NCI-H82 (cell line): ENCODE measurements at regions not wholly inside any gene's neighbourhood (a gene's known extent, or its start where the extent isn't known, plus 50 kb on each side); places are given as distances from the start of the nearest gene placed in this dataset.

ENCODE experiments used
- DNase-seq: peaks from one replicate; lab custom pipeline; 2025; lab: John Stamatoyannopoulos, UW

- DNase-seq = no peak
These were observed 367.8 kb upstream of the IL12A start for GRCh38 chr3:159620873-159621272.

DNA sequence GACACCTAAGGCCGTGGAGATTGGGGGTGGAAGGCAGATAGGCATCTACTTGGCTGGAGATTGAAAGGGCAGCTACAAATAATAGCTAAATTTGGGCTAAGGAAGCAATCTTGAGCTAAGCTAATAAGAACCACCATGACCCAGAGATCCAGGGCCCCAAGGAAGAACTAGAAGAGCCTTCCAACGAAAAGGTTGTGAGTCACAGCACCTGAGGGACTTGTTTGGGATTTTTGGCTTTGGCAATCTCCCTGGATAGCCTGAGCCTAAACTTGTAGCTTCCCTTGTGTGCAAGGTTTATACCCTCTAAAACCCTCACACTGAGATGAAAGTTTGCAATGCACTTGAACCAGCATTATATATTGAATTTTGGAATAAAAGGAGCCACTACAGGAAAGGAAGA lies 364.0 kb upstream of the IL12A start:
- DNase-seq = no peak

DNA sequence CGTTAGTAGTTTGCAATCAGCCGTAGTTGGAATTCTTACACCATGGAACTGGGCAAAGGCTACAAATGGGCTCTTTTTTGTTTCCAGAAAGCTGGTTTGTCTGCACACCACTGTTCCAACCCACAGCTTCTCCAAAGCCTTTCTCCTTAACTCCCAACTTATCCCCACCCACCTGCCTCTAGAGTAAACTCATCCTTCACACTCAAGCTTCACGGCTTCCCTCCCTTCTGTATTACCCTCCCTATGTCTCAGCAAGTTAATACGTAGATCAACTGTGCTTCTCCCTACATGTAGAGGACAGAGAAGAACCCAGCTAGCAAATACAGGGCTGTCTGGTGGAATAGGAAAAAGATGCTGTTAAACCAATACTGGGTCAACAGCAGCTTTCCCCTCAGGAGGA lies 363.0 kb upstream of the IL12A start:
- no peak for DNase-seq

DNA sequence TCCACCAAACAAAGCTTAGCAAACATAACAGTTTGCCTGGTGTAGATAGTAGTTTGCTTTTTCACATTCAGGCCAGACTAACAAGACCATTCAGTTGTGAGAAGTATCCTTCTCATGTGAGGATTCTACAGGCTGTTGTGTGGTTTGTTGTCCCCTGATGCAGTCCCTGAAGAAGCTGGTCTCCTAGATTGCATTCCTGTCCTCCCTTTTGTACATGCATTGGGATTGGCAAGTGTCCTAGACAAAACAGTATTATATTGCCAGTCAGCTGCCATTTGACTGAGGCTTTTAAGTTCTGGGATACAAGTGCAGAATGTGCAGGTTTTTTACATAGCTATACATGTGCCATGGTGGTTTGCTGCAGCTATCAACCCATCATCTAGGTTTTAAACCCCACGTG lies 362.0 kb upstream of the IL12A start:
- no peak for DNase-seq

- no peak for DNase-seq
These were observed 361.4 kb upstream of the IL12A start for GRCh38 chr3:159627229-159627628.

DNA sequence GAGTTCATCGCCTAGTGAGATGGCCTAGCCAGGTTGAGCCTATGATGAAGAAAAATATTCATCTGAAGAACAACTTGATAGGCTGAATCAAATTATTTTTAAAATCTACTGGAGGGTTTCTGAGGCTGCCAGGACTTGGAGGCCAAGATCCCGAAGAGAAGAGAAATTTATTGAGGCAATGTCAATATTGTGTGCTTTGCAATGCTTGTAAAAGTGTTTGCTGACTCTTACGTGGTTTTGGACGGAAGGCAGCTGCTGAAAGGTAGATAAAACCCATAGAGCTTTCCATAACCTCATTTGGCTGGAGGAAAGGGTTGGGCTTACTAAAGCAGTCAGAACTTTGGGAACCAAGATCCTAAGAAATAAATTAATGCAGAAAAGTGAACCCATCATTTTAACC lies 361.0 kb upstream of the IL12A start:
- no peak for DNase-seq

GRCh38 chr3:159629329-159630084 lies 359.1 kb upstream of the IL12A start:
- DNase-seq = no peak

- no peak for DNase-seq
These were observed 357.4 kb upstream of the IL12A start for GRCh38 chr3:159631226-159631625.

DNA sequence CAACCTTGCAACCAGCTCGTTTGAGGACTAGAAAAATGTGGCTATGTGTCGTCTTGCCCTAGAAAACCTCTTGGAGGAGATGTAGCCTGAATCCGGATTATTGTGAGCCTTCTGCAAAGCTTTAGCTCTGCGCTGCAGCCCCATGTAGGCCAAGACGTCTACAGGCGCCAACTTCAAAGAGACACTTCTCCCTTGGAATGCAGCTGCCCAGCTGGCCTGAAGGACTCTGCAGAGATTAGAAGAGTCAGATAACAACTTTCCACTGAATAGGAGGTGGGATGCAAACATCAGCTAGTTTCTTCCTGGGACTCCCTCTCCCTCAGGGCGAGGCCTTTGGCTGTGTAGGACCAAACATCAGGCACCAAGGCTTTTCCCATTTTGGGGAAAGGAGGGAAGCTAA lies 356.5 kb upstream of the IL12A start:
- peak; percentile 11 for DNase-seq

GRCh38 chr3:159632851-159633250 lies 355.8 kb upstream of the IL12A start:
- no peak for DNase-seq

DNA sequence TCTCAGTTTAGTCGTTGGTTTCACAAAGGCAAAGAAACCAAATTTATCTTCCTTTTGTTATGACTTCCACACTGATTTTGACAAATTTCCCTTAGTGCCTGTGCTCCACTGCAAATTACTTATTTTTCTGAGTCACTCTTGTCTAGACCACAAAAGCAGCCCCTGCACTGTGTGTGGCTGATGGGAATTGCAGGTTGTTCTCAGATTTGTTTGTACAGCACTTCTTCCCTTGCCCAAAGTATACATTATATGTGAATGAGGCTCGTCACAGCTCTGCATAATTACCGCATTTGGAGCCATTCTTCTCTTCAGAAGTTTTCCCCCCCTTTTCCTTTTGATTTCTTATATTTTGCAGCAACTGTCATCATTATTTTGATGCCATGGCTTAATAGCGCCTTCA lies 354.2 kb upstream of the IL12A start:
- DNase-seq = no peak

- no peak for DNase-seq
These were observed 353.5 kb upstream of the IL12A start for GRCh38 chr3:159635047-159635641.

DNA sequence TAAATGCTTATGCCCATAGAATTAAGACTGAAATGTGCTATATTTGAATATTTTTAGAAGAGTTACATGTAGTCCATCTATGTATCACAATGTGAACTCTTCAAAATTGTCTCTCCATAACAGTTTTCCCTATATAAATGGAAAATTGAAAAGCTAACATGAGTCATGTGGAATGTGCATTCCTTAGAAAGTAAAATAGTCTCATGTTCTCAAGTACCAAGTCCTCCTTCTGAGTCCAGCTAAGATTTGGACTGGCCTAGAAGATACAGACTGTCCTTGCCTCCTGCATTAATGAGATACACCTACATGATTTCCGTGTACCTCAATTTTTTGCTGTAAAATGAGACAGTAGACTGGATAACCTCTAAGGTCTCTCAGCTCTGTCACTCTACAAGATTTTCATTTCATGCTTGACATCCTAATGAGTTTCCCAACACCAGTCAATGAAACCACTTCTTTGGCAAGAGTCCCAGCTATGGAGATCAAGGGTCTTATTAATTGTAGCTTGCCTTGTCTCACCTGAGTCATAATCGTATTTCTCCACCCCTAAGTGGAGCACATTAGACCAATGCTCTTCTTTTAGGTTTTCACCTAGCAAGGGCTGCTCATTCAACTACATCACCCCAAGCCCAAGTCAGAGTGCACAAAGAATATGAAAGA lies 350.6 kb upstream of the IL12A start:
- DNase-seq = no peak

- peak; percentile 37 for DNase-seq
These were observed 348.4 kb upstream of the IL12A start for GRCh38 chr3:159640225-159640624.

DNA sequence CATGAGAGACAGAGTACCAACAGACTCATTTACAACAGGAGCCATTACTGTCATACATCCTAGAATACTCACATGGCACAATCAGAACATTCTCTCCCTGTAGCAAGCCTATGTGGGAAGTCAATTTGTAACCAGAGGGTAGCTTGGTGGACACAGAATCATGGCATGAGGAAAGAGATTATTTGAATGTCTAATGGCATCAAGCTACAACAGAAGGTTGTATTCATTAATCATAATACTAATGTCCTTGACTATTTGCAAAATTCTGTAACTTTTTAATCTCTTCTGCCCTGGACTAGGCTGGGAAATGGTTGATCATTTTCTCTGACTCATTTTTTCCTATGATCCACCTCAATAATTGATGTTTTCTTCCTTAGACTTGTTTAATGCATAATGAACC lies 345.2 kb upstream of the IL12A start:
- DNase-seq = no peak

DNA sequence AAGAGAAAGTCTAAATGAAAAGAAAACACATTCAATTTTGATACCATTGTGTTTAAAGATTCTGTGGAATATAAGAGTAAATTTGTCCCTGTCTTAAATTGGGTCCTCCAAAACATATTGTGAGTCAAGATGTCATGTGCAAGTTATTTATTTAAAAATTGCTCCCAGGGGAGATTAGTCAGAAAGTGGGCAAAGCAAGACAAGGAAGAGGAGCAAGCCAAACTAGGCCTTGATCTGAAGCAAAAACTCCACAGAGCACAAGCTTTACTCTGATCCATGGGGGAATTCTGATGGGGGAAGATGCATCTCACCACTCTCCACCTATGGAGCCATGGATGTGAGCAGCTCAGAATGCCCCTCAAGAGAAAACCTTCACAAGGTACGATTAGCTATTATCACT lies 342.8 kb upstream of the IL12A start:
- DNase-seq = no peak

DNA sequence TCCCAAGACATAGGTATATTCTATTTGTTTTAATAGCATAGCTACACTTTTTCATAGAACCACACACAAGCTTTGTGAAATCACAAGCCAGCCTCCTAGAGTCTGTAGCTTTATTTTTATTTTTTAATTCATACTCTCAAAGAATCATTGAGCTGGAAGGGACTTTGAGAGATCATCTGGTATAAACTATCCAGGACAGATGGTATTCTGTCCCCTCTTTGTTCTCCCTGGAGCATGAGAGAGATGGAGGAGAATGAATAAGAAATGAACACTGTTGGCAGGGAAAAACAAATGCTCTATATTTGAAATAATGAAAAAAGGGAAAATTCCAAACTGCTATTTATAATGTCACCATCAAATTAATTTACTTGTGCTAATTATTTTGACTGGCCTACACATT lies 338.7 kb upstream of the IL12A start:
- DNase-seq = no peak

GRCh38 chr3:159650726-159651125 lies 337.9 kb upstream of the IL12A start:
- DNase-seq = no peak

- DNase-seq = no peak
These were observed 336.2 kb upstream of the IL12A start for GRCh38 chr3:159652452-159652851.

- DNase-seq = no peak
These were observed 334.2 kb upstream of the IL12A start for GRCh38 chr3:159654183-159655134.

GRCh38 chr3:159655202-159655601 lies 333.4 kb upstream of the IL12A start:
- DNase-seq = no peak

GRCh38 chr3:159657176-159657575 lies 331.5 kb upstream of the IL12A start:
- no peak for DNase-seq
